RWPE1 (cell line): ENCODE measurements at regions not wholly inside any gene's neighbourhood (a gene's known extent, or its start where the extent isn't known, plus 50 kb on each side); places are given as distances from the start of the nearest gene placed in this dataset.

ENCODE experiments used
- CTCF ChIA-PET: fragments of 350-600 bp; sonication (Branson Sonifier 250); formaldehyde crosslinking; extraction: SDS; loops from one replicate; lab custom pipeline; 2021; lab: Yijun Ruan, JAX
- POLR2A ChIA-PET: fragments of 400-600 bp; formaldehyde crosslinking; extraction: SDS; loops from one replicate; lab custom pipeline; 2020; ENCODE audit warnings: antibody characterized with exemption; ENCODE audit not compliant: low non-redundant PET; lab: Yijun Ruan, JAX
- DNase-seq: peaks from one replicate; pipeline ENCODE4 v3.0.0; 2012; ENCODE audit warnings: low spot score
- H3K27ac ChIP-seq: fragments of 450-650 bp; 2 replicates; pipeline ENCODE4 v1.5.1; 2017
- CTCF ChIP-seq: fragments of 450-650 bp; conservative IDR thresholded peaks from 2 replicates; pipeline ENCODE4 v1.5.1; 2017; ENCODE audit warnings: low read depth, mild to moderate bottlenecking

- DNase-seq: no peak
- TF ChIP-seq CTCF: no peak
- CTCF ChIA-PET: no interaction called here
- POLR2A ChIA-PET: no interaction called here
- no peak overlapping the region for H3K27ac ChIP-seq
These were observed 185.5 kb upstream of the CDH4 start for GRCh38 chr20:61066526-61066925.

GRCh38 chr20:61067221-61067620 lies 184.8 kb upstream of the CDH4 start:
- no peak for TF ChIP-seq CTCF
- ChIA-PET CTCF (no interaction called here), POLR2A (no interaction called here)
- DNase-seq: no peak
- no peak overlapping the region for H3K27ac ChIP-seq

GRCh38 chr20:61072398-61072797 lies 179.7 kb upstream of the CDH4 start:
- ChIA-PET CTCF (no interaction called here), POLR2A (no interaction called here)
- H3K27ac ChIP-seq: no peak overlapping the region
- no peak for TF ChIP-seq CTCF
- no peak for DNase-seq

GRCh38 chr20:61073376-61073775 lies 178.7 kb upstream of the CDH4 start:
- no peak overlapping the region for H3K27ac ChIP-seq
- no peak for DNase-seq
- ChIA-PET CTCF (no interaction called here), POLR2A (no interaction called here)
- TF ChIP-seq CTCF: no peak

GRCh38 chr20:61082720-61083119 lies 169.3 kb upstream of the CDH4 start:
- no peak for DNase-seq
- POLR2A ChIA-PET: no interaction called here
- CTCF ChIA-PET: interaction anchor here (1.2 kb wide), 1 partner anchor 10 kb away, joined by 3 read pairs; no protein-coding TSS in a partner anchor
- no peak for TF ChIP-seq CTCF
- H3K27ac ChIP-seq: no peak overlapping the region

- no peak for TF ChIP-seq CTCF
- POLR2A ChIA-PET: no interaction called here
- no peak overlapping the region for H3K27ac ChIP-seq
- CTCF ChIA-PET: interaction anchor here (0.6 to 1.2 kb wide), 2 partner anchors 10 to 71 kb away, joined by 3 read pairs; no protein-coding TSS in a partner anchor
- DNase-seq: no peak
These were observed 168.6 kb upstream of the CDH4 start for GRCh38 chr20:61083431-61083830.

GRCh38 chr20:61086031-61086430 lies 166.0 kb upstream of the CDH4 start:
- CTCF ChIA-PET: no interaction called here
- H3K27ac ChIP-seq: no peak overlapping the region
- no peak for DNase-seq
- POLR2A ChIA-PET: no interaction called here
- TF ChIP-seq CTCF: no peak
